ENCODE measurements at regions not wholly inside any gene's neighbourhood (a gene's known extent, or its start where the extent isn't known, plus 50 kb on each side); places are given as distances from the start of the nearest gene placed in this dataset.

- TF ChIP-seq, protein P1, sequence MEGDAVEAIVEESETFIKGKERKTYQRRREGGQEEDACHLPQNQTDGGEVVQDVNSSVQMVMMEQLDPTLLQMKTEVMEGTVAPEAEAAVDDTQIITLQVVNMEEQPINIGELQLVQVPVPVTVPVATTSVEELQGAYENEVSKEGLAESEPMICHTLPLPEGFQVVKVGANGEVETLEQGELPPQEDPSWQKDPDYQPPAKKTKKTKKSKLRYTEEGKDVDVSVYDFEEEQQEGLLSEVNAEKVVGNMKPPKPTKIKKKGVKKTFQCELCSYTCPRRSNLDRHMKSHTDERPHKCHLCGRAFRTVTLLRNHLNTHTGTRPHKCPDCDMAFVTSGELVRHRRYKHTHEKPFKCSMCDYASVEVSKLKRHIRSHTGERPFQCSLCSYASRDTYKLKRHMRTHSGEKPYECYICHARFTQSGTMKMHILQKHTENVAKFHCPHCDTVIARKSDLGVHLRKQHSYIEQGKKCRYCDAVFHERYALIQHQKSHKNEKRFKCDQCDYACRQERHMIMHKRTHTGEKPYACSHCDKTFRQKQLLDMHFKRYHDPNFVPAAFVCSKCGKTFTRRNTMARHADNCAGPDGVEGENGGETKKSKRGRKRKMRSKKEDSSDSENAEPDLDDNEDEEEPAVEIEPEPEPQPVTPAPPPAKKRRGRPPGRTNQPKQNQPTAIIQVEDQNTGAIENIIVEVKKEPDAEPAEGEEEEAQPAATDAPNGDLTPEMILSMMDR (IDR thresholded peaks at IDR 0.05; ENCODE audit: low read depth, low read length, missing control alignments): no peak
- Histone ChIP-seq H3K27ac (no peak overlapping the region), H3K4me3 (ENCODE audit: low read depth, low read length) (no peak overlapping the region), H3K27me3 (replicated peaks) (no peaks in the 10 kb centered on the region), H3K36me3 (replicated peaks) (no peaks in the 10 kb centered on the region)
- no peak for DNase-seq
- in situ Hi-C loops (cut with HindIII; ENCODE audit: low pct_ligation_motif_present, low sequenced_read_pairs): no loop called here
Measured at GRCh38 chr18:44536619-44537018, 144.1 kb upstream of the SETBP1 start.

- Histone ChIP-seq H3K36me3 (replicated peaks) (no peaks in the 10 kb centered on the region), H3K27me3 (replicated peaks) (no peaks in the 10 kb centered on the region), H3K27ac (no peak overlapping the region), H3K4me3 (ENCODE audit: low read depth, low read length) (no peak overlapping the region)
- TF ChIP-seq, protein P1 (IDR thresholded peaks at IDR 0.05; ENCODE audit: low read depth, low read length, missing control alignments): no peak
- peak; percentile 86 for DNase-seq
- in situ Hi-C loops (cut with HindIII; ENCODE audit: low pct_ligation_motif_present, low sequenced_read_pairs): no loop called here
Measured at GRCh38 chr18:44537526-44537925, 143.2 kb upstream of the SETBP1 start.

- DNase-seq: no peak
- TF ChIP-seq, protein P1 (IDR thresholded peaks at IDR 0.05; ENCODE audit: low read depth, low read length, missing control alignments): no peak
- in situ Hi-C loops (cut with HindIII; ENCODE audit: low pct_ligation_motif_present, low sequenced_read_pairs): no loop called here
Measured at GRCh38 chr18:44539926-44540325, 140.8 kb upstream of the SETBP1 start.

DNA sequence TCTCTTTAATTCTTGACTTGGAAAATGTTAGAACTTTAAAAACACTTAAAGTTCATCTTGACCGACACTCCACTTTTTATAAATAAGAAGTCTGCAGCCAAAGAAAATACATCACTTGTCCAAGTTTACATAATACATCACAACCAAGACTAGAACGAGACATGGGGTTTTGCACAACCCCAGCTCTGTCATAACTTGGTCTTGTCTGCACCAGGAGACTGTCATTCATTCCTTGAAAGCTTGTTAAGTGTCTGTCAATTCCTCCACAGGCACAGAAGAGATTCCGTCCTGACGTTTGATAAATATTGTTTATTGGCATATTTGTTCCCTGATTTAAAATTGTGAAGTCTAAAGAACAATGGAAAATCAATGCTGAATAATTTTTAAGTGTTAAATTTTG lies 139.5 kb upstream of the SETBP1 start:
- Histone ChIP-seq H3K36me3 (replicated peaks) (no peaks in the 10 kb centered on the region), H3K27me3 (replicated peaks) (no peaks in the 10 kb centered on the region), H3K27ac (no peak overlapping the region), H3K4me3 (ENCODE audit: low read depth, low read length) (no peak overlapping the region)
- DNase-seq: no peak
- TF ChIP-seq, protein P1 (IDR thresholded peaks at IDR 0.05; ENCODE audit: low read depth, low read length, missing control alignments): no peak
- in situ Hi-C loops (cut with HindIII; ENCODE audit: low pct_ligation_motif_present, low sequenced_read_pairs): no loop called here

More at GRCh38 chr18:44539926-44540325, 140.8 kb upstream of the SETBP1 start:
- no peaks in the 10 kb centered on the region for H3K36me3 ChIP-seq (replicated peaks)
- no peak overlapping the region for H3K27ac ChIP-seq
- H3K27me3 ChIP-seq (replicated peaks): no peaks in the 10 kb centered on the region
- no peak overlapping the region for H3K4me3 ChIP-seq (ENCODE audit: low read depth, low read length)

DNA sequence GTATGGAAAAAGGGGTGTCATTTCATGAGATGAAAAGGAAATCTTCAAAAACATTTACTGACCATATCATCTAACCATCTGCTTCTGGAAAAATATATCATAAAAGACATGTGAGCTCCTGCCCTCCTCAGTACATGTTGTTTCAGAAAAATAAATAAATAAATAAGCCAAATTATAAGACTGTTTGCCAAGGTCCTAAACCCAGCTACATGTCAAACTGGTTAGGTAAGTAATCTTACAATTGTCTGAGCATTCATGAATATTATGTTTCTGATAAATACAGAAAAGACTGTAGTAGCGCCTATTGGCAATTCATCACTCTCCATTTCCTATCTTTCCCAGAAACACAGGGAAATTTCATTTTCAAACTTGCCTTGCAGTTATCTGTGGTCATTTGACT lies 138.9 kb upstream of the SETBP1 start:
- H3K4me3 ChIP-seq (ENCODE audit: low read depth, low read length): no peak overlapping the region
- H3K27ac ChIP-seq: no peak overlapping the region
- no peaks in the 10 kb centered on the region for H3K27me3 ChIP-seq (replicated peaks)
- in situ Hi-C loops (cut with HindIII; ENCODE audit: low pct_ligation_motif_present, low sequenced_read_pairs): no loop called here
- TF ChIP-seq, protein P1 (IDR thresholded peaks at IDR 0.05; ENCODE audit: low read depth, low read length, missing control alignments): no peak
- no peaks in the 10 kb centered on the region for H3K36me3 ChIP-seq (replicated peaks)
- DNase-seq: no peak

- DNase-seq: no peak
- in situ Hi-C loops (cut with HindIII; ENCODE audit: low pct_ligation_motif_present, low sequenced_read_pairs): no loop called here
- no peak overlapping the region for H3K4me3 ChIP-seq (ENCODE audit: low read depth, low read length)
- no peaks in the 10 kb centered on the region for H3K36me3 ChIP-seq (replicated peaks)
- H3K27ac ChIP-seq: no peak overlapping the region
- TF ChIP-seq, protein P1 (IDR thresholded peaks at IDR 0.05; ENCODE audit: low read depth, low read length, missing control alignments): no peak
- H3K27me3 ChIP-seq (replicated peaks): no peaks in the 10 kb centered on the region
Measured at GRCh38 chr18:44543387-44543786, 137.3 kb upstream of the SETBP1 start.

Data from brain microvascular endothelial cell (primary cell).